GM12878 (cell line): ENCODE measurements at regions not wholly inside any gene's neighbourhood (a gene's known extent, or its start where the extent isn't known, plus 50 kb on each side); places are given as distances from the start of the nearest gene placed in this dataset.

Experiments used
- ATAC-seq: fragments of 200-7000 bp; cut with Tn5 transposase; 3 replicates; pipeline ENCODE4 v1.9.1; 2020; ENCODE audit warnings: mild to moderate bottlenecking, moderate library complexity
- BruUV-seq: library from RNA; stranded (reverse); fragments of 400-500 nt; replicated peaks from 2 replicates; lab custom pipeline; 2021; lab: Mats Ljungman, UMichigan
- CTCF ChIA-PET: fragments of 300-600 bp; sonication (Branson Sonifier 250); formaldehyde crosslinking; extraction: SDS; loops from one replicate; lab custom pipeline; 2021; ENCODE audit warnings: inconsistent platforms; lab: Yijun Ruan, JAX
- POLR2A ChIA-PET: fragments of 350-600 bp; formaldehyde crosslinking; extraction: SDS; loops from one replicate; lab custom pipeline; 2021; ENCODE audit warnings: inconsistent platforms; lab: Charles Lee
- RAD21 ChIA-PET: fragments of 300-600 bp; sonication (Branson Sonifier 250); formaldehyde crosslinking; loops from one replicate; lab custom pipeline; 2023; ENCODE audit warnings: antibody characterized with exemption; ENCODE audit not compliant: unreplicated experiment; lab: Charles Lee
- SMC1A ChIA-PET: fragments of 300-600 bp; sonication (Branson Sonifier 250); formaldehyde crosslinking; loops from one replicate; lab custom pipeline; 2023; ENCODE audit not compliant: unreplicated experiment, uncharacterized antibody; lab: Charles Lee
- DNase-seq: peaks from one replicate; pipeline ENCODE4 v3.0.0-alpha.2; 2011; ENCODE audit warnings: low read depth, low spot score
- FAIRE-seq: peaks from 3 replicates; lab custom pipeline; 2011; peaks lifted over from hg19 to GRCh38; lab: Jason Lieb, UNC
- H2AFZ ChIP-seq: 2 replicates; pipeline ENCODE4 v1.6.0; 2011; ENCODE audit warnings: low read depth, low read length, control low read depth; ENCODE audit not compliant: control insufficient read depth
- H3K27ac ChIP-seq: 2 replicates; pipeline ENCODE4 v1.5.1; 2011; ENCODE audit warnings: control low read depth; ENCODE audit not compliant: control insufficient read depth, insufficient read depth
- H3K27me3 ChIP-seq, 2 experiments: replicated peaks in 1 of 2; 2 replicates each; pipeline versions ENCODE4 v1.6.0 to v1.6.1; 2011; ENCODE audit warnings: low read length in 1 of 2; ENCODE audit not compliant: control insufficient read depth in 2 of 2, insufficient read depth in 2 of 2
- H3K36me3 ChIP-seq, 2 experiments: 2 replicates each; pipeline ENCODE4 v1.5.1; 2011; ENCODE audit warnings: low read length in 1 of 2; ENCODE audit not compliant: control insufficient read depth in 2 of 2, insufficient read depth in 2 of 2
- H3K4me1 ChIP-seq: 2 replicates; pipeline ENCODE4 v1.6.1; 2011; ENCODE audit warnings: mild to moderate bottlenecking, low read length, moderate library complexity, mixed read lengths; ENCODE audit not compliant: control insufficient read depth, insufficient read depth
- H3K4me2 ChIP-seq: 2 replicates; pipeline ENCODE4 v1.6.0; 2011; ENCODE audit warnings: control low read depth; ENCODE audit not compliant: control insufficient read depth, insufficient read depth
- H3K4me3 ChIP-seq: fragments of 200-600 bp; sonication (generic); 2 replicates; pipeline ENCODE4 v1.5.1; 2016
- H3K79me2 ChIP-seq: 2 replicates; pipeline ENCODE4 v1.6.0; 2011; ENCODE audit warnings: low read length; ENCODE audit not compliant: control insufficient read depth, insufficient read depth
- H3K9ac ChIP-seq: 2 replicates; pipeline ENCODE4 v1.8.0; 2011; ENCODE audit warnings: low read length, control low read depth, mixed read lengths; ENCODE audit not compliant: control insufficient read depth, insufficient read depth
- H3K9me3 ChIP-seq: replicated peaks from 3 replicates; pipeline ENCODE4 v1.5.1; 2011; ENCODE audit warnings: mild to moderate bottlenecking, low read length; ENCODE audit not compliant: control insufficient read depth, insufficient read depth
- H4K20me1 ChIP-seq: 2 replicates; pipeline ENCODE4 v1.6.0; 2011; ENCODE audit not compliant: control insufficient read depth, insufficient read depth
- CBX3 ChIP-seq: fragments of 200-600 bp; sonication (generic); IDR thresholded peaks from 2 replicates; pipeline ENCODE4 v1.6.1; 2016; ENCODE audit warnings: low read depth, borderline replicate concordance
- CHD4 ChIP-seq: fragments of 200-600 bp; sonication (generic); IDR thresholded peaks from 2 replicates; pipeline ENCODE4 v1.6.1; 2016; ENCODE audit warnings: mild to moderate bottlenecking
- ESRRA ChIP-seq: IDR thresholded peaks from 2 replicates; pipeline ENCODE4 v1.6.1; 2012; ENCODE audit warnings: mild to moderate bottlenecking, low read length, improper control_type of control experiment
- KAT2A ChIP-seq: conservative IDR thresholded peaks from 2 replicates; pipeline ENCODE4 v1.6.1; 2011; ENCODE audit warnings: low read depth, low read length; ENCODE audit not compliant: control insufficient read depth
- NBN ChIP-seq: fragments of 450-650 bp; IDR thresholded peaks from 2 replicates; pipeline ENCODE4 v1.6.1; 2016
- NFYA ChIP-seq: IDR thresholded peaks from 2 replicates; pipeline ENCODE4 v1.6.1; 2011; ENCODE audit warnings: low read depth, mild to moderate bottlenecking, low read length, improper control_type of control experiment, borderline replicate concordance
- POLR2AphosphoS5 ChIP-seq: IDR thresholded peaks from 2 replicates; pipeline ENCODE4 v1.6.1; 2011; ENCODE audit warnings: mild to moderate bottlenecking, low read length, inconsistent platforms
- RAD51 ChIP-seq: fragments of 450-650 bp; IDR thresholded peaks from 2 replicates; pipeline ENCODE4 v1.6.1; 2016; ENCODE audit warnings: moderate library complexity, mild to moderate bottlenecking, inconsistent platforms
- SMC3 ChIP-seq: IDR thresholded peaks from 2 replicates; pipeline ENCODE4 v1.6.1; 2011; ENCODE audit warnings: low read length, improper control_type of control experiment, borderline replicate concordance
- YBX1 ChIP-seq: fragments of 450-650 bp; IDR thresholded peaks from 2 replicates; pipeline ENCODE4 v1.6.1; 2016; ENCODE audit warnings: antibody characterized with exemption
- ZBED1 ChIP-seq: IDR thresholded peaks from 2 replicates; pipeline ENCODE4 v1.6.1; 2016; ENCODE audit warnings: borderline replicate concordance
- WGBS: methylation state at CpG from one replicate; pipeline ENCODE4 v1.1.6; 2016; ENCODE audit warnings: low lambda C conversion rate; ENCODE audit not compliant: insufficient replicate concordance, insufficient coverage; ENCODE audit errors: missing lambda C conversion rate; 5-methylcytosine and 5-hydroxymethylcytosine counted together
- in situ Hi-C: fragments of 300-500 bp; cut with MboI; formaldehyde crosslinking; loops from 9 replicates; pipeline ENCODE4 v1.14.3; 2018; ENCODE audit warnings: mixed read lengths
- intact Hi-C: fragments of 100-400 bp; cut with micrococcal nuclease; formaldehyde crosslinking; loops from one replicate; pipeline ENCODE4 v1.14.2; 2022; ENCODE audit not compliant: unreplicated experiment
- TF ChIP-seq, protein P1 (sequence below): fragments of 450-650 bp; formaldehyde crosslinking; IDR thresholded peaks from 2 replicates; pipeline ENCODE4 v1.5.0; 2022; ENCODE audit warnings: mild to moderate bottlenecking, missing genetic modification characterization
- TF ChIP-seq, protein P2 (sequence below): fragments of 450-650 bp; IDR thresholded peaks from 2 replicates; pipeline ENCODE4 v1.6.1; 2017; ENCODE audit warnings: borderline replicate concordance
- TF ChIP-seq, protein P3 (sequence below): fragments of 450-650 bp; IDR thresholded peaks from 2 replicates; pipeline ENCODE4 v1.6.1; 2014; ENCODE audit warnings: mild to moderate bottlenecking
- TF ChIP-seq, protein P4 (sequence below): IDR thresholded peaks from 2 replicates; pipeline ENCODE4 v1.6.1; 2012; ENCODE audit warnings: low read depth, low read length, improper control_type of control experiment
- TF ChIP-seq, protein P5 (sequence below): IDR thresholded peaks from 2 replicates; pipeline ENCODE4 v1.6.1; 2011; ENCODE audit warnings: low read depth, mild to moderate bottlenecking, low read length, moderate library complexity, borderline replicate concordance; ENCODE audit errors: extremely low read depth

DNA sequence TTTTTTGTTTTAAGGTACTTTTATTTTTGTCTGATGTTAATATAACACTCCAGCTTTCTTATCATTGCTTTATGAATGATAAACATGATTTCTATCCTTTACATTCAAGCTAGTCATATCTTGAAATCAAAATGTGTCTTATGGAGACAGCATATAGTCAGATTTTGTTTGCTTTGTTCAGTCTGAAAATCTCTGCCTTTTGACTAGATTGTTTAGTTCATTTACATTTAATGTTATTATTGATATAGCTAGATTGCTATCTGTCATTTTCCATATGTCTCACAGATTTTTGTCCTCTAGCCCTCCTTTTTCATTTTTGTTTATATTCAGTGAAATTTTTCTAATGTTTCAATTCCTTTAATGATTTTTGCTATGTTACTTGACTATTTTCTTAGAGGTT lies 332.8 kb downstream of the SMOC2 start (continued):
- TF ChIP-seq, protein P1, sequence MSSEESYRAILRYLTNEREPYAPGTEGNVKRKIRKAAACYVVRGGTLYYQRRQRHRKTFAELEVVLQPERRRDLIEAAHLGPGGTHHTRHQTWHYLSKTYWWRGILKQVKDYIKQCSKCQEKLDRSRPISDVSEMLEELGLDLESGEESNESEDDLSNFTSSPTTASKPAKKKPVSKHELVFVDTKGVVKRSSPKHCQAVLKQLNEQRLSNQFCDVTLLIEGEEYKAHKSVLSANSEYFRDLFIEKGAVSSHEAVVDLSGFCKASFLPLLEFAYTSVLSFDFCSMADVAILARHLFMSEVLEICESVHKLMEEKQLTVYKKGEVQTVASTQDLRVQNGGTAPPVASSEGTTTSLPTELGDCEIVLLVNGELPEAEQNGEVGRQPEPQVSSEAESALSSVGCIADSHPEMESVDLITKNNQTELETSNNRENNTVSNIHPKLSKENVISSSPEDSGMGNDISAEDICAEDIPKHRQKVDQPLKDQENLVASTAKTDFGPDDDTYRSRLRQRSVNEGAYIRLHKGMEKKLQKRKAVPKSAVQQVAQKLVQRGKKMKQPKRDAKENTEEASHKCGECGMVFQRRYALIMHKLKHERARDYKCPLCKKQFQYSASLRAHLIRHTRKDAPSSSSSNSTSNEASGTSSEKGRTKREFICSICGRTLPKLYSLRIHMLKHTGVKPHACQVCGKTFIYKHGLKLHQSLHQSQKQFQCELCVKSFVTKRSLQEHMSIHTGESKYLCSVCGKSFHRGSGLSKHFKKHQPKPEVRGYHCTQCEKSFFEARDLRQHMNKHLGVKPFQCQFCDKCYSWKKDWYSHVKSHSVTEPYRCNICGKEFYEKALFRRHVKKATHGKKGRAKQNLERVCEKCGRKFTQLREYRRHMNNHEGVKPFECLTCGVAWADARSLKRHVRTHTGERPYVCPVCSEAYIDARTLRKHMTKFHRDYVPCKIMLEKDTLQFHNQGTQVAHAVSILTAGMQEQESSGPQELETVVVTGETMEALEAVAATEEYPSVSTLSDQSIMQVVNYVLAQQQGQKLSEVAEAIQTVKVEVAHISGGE (CRISPR knock-in tag): no peak

DNA sequence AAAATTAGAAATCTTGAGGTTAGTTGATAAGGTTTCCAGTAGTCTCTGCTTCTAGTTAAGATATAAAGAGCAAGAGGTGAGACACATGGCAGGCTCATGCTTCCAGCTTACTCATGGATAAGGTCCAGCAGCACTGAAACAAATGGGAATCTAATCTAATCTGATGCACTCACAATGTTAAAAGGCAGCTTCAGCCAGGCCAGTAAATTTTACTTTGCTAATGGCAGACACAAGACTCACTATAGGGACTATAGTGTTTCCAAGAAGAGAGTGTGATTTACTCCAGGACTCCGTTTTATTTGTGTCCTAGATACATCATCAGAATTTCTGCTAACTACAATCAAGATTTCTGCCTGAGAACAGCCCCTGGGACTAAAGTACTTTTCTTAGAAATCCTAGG lies 324.8 kb downstream of the SMOC2 start:
- Histone ChIP-seq H3K27ac (no peak overlapping the region), H3K4me2 (no peak overlapping the region), H2AFZ (no peak overlapping the region), H4K20me1 (no peaks in the 10 kb centered on the region), H3K79me2 (no peaks in the 10 kb centered on the region), H3K4me1 (no peaks in the 10 kb centered on the region), H3K4me3 (no peak overlapping the region), H3K9ac (no peak overlapping the region), H3K27me3 (no peaks in the 10 kb centered on the region), H3K36me3 (no peaks in the 10 kb centered on the region), H3K9me3 (no peaks in the 10 kb centered on the region)
- ChIA-PET SMC1A (no interaction called here), POLR2A (no interaction called here), CTCF (no interaction called here), RAD21 (no interaction called here)
- intact Hi-C loops: no loop called here
- DNase-seq (no peak), FAIRE-seq (no peak), ATAC-seq (no peak)
- WGBS: 9% methylated on average over 1 of the region's 1 CpG
- BruUV-seq: no TSS peak
- in situ Hi-C loops: no loop called here
- no peak for TF ChIP-seq NBN
- TF ChIP-seq CBX3: no peak
- TF ChIP-seq RAD51: no peak
- no peak for TF ChIP-seq NFYA
- TF ChIP-seq, protein P2, sequence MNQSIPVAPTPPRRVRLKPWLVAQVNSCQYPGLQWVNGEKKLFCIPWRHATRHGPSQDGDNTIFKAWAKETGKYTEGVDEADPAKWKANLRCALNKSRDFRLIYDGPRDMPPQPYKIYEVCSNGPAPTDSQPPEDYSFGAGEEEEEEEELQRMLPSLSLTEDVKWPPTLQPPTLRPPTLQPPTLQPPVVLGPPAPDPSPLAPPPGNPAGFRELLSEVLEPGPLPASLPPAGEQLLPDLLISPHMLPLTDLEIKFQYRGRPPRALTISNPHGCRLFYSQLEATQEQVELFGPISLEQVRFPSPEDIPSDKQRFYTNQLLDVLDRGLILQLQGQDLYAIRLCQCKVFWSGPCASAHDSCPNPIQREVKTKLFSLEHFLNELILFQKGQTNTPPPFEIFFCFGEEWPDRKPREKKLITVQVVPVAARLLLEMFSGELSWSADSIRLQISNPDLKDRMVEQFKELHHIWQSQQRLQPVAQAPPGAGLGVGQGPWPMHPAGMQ: no peak
- TF ChIP-seq CHD4: no peak
- TF ChIP-seq, protein P3, sequence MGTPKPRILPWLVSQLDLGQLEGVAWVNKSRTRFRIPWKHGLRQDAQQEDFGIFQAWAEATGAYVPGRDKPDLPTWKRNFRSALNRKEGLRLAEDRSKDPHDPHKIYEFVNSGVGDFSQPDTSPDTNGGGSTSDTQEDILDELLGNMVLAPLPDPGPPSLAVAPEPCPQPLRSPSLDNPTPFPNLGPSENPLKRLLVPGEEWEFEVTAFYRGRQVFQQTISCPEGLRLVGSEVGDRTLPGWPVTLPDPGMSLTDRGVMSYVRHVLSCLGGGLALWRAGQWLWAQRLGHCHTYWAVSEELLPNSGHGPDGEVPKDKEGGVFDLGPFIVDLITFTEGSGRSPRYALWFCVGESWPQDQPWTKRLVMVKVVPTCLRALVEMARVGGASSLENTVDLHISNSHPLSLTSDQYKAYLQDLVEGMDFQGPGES: no peak
- TF ChIP-seq KAT2A: no peak
- no peak for TF ChIP-seq POLR2AphosphoS5
- TF ChIP-seq ZBED1: no peak
- TF ChIP-seq, protein P4, sequence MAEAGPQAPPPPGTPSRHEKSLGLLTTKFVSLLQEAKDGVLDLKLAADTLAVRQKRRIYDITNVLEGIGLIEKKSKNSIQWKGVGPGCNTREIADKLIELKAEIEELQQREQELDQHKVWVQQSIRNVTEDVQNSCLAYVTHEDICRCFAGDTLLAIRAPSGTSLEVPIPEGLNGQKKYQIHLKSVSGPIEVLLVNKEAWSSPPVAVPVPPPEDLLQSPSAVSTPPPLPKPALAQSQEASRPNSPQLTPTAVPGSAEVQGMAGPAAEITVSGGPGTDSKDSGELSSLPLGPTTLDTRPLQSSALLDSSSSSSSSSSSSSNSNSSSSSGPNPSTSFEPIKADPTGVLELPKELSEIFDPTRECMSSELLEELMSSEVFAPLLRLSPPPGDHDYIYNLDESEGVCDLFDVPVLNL: no peak
- TF ChIP-seq SMC3: no peak
- no peak for TF ChIP-seq YBX1
- no peak for TF ChIP-seq ESRRA
- TF ChIP-seq, protein P5, sequence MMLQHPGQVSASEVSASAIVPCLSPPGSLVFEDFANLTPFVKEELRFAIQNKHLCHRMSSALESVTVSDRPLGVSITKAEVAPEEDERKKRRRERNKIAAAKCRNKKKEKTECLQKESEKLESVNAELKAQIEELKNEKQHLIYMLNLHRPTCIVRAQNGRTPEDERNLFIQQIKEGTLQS: no peak
